LNCAP (cell line): ENCODE measurements at regions not wholly inside any gene's neighbourhood (a gene's known extent, or its start where the extent isn't known, plus 50 kb on each side); places are given as distances from the start of the nearest gene placed in this dataset.

Experiments
- TF ChIP-seq, protein P1 (sequence below): fragments of 450-650 bp; IDR thresholded peaks from 2 replicates; pipeline ENCODE4 v1.5.1; 2017; ENCODE audit warnings: mild to moderate bottlenecking

DNA sequence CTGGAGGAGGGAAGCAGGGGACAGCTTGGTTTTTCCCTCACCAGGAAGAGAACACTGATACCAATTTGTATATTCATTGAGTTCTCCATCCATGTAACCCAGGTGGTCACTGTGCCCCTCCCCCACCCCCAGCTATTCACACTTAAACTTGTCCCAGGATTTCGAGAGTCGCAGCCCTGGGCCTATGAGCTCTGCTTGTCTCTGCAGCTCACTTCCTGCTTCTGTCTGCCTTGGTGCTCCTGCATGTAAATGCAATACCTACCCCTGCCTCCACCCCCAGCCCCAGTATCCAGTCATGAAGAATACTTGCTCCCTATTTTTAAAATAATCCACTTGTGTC lies 452.2 kb downstream of the BCL11B start:
- TF ChIP-seq, protein P1, sequence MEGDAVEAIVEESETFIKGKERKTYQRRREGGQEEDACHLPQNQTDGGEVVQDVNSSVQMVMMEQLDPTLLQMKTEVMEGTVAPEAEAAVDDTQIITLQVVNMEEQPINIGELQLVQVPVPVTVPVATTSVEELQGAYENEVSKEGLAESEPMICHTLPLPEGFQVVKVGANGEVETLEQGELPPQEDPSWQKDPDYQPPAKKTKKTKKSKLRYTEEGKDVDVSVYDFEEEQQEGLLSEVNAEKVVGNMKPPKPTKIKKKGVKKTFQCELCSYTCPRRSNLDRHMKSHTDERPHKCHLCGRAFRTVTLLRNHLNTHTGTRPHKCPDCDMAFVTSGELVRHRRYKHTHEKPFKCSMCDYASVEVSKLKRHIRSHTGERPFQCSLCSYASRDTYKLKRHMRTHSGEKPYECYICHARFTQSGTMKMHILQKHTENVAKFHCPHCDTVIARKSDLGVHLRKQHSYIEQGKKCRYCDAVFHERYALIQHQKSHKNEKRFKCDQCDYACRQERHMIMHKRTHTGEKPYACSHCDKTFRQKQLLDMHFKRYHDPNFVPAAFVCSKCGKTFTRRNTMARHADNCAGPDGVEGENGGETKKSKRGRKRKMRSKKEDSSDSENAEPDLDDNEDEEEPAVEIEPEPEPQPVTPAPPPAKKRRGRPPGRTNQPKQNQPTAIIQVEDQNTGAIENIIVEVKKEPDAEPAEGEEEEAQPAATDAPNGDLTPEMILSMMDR, result no peak

DNA sequence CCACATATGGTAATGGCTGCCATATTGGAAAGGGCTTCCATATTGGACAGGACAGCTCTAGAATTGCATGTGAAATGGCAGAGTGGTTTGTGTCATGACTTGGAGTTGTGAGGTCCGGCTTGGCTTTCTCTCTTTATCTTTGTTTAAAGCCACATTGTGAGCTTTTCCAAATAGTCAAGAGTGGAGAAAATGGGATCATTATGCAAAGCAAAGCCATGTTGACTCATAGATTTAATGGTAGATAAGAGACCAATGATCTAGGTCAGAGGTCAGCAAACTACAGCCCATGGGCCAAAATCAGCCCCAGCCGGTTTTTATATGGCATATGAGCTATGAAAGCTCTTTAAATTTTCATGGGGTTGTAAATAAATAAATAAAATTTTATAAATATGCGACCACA lies 449.1 kb downstream of the BCL11B start:
- TF ChIP-seq, protein P1, result no peak

DNA sequence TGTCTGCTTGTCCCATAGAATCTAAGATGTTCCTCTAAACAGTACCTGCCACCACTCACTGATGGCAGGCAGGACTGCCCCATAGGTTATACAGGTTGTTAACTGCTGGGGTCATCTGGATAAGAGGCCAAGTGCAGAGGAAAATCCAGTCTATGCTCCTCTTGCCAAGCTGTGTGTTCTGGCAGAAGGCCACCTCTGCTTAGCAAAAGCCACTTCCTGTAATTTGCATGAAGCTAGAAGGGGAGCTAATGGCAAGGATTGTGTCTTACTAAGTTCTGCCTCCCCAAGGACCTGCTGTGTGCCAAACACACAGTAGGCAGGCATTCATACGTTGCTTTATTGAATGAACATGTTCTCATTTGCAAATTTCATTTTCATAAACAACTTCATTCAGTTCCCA lies 445.4 kb downstream of the BCL11B start:
- TF ChIP-seq, protein P1, result no peak

DNA sequence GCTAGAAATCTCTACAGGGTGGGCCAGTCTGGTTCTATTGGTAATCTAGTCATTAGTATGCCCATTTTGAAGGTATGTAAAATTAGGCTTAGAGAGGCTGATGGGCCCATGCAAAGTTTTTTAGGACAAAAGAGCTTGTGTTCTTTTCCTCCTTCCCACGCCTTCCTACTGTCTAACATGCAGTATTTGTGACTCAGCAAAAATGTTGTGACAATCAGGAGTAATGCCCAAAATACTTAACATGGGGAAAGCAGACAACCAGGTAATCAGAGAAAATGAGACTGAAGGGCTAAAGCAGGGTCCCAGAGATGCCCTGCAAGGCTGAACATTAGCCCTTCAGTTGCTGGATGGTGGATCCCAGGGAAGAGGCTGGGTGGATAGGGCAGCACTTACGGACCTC lies 437.9 kb downstream of the BCL11B start:
- TF ChIP-seq, protein P1, result no peak

DNA sequence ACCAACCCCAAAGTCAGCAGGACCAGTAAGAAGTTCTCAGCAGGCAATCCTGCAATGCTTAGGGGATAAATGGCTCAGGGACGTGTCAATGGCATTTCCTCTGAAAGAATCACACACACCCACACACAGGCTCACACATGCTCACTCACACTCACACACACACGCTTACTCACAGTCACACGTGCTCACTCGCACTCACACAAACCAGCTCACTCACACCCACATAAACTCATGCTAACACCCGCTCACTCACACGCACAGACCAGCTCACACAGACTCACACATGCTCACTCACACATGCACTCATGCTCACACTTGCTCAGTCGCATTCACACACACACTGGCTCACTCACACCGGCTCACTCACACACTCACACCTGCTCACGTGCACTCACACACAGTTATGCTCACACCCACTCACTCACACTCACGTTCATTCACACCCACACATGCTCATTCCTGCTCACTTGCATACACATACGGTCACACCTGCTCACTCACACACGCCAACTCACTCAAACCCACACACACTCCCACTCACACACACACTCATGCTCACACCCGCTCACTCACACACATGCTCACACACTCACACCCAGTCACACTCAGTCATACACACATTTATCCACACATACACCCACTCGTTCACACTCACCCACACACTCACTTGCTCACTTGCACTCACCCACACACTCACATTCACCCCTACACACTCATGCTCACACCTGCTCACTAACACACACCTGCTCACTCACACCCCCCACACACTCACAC lies 436.8 kb downstream of the BCL11B start:
- TF ChIP-seq, protein P1, result no peak

DNA sequence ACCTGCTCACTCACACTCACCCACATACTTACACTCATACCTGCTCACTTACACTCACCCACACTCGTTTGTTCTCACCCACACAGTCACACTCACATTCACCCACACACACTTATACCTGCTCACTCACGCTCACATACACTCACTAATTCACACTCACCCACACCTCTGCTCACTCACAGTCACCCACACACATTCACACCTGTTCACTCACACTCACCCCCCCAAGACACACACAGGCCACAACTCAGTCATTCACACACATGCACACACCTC lies 436.2 kb downstream of the BCL11B start:
- TF ChIP-seq, protein P1, result no peak

DNA sequence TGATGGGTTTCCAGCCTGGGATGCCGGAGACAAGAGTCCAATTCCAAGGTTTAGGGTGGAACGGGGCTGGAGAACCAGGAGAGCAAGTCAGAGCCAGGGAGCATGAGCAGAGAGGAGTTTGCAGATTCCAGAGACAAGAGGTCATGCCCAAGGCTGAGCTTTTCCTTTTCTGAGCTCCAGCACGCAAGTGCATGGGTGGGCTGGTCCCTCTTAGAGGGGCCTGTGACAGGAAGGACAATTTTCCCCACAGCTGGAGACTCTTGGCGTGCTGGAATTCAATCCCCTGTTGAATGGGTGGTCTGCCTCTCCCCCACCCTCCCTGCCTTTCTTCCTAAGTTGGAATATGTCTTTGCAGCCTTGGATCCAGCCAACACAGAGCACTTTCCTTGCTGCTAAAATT lies 431.9 kb downstream of the BCL11B start:
- TF ChIP-seq, protein P1, result no peak

DNA sequence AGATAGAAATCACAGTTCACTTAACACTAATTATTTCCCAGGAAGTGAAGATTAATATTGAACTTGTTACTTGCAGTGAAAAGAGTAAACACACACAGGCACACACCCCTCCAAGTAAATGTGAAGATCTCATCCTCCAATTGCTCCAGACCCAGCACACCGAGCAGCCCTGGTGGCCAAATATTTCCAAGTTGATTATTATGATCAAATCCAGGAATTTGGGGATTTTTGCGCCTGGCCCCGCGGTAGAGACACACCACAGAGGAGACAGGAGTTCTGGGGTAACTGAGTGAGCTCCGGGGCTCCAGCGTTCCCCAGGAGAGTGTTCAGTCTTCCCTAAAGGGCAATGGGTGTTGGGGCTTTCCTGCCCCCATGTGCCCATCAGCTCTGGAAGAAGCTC lies 431.5 kb downstream of the BCL11B start:
- TF ChIP-seq, protein P1, result no peak
